GM04503 (cell line): ENCODE measurements at regions not wholly inside any gene's neighbourhood (a gene's known extent, or its start where the extent isn't known, plus 50 kb on each side); places are given as distances from the start of the nearest gene placed in this dataset.
"Not testable (repeated sequence)": the region's sequence is repeated elsewhere in the genome, so short reads cannot be mapped to it uniquely, and the experiment has no call there.

Source experiments
- DNase-seq: peaks from one replicate; pipeline ENCODE4 v3.0.0-alpha.2; 2012; ENCODE audit warnings: low read depth

GRCh38 chr14:48008646-48009045 is 333.2 kb upstream of the MDGA2 start:
- no peak for DNase-seq

- no peak for DNase-seq
Observed at GRCh38 chr14:48005986-48006385, 330.6 kb upstream of the MDGA2 start.

DNA sequence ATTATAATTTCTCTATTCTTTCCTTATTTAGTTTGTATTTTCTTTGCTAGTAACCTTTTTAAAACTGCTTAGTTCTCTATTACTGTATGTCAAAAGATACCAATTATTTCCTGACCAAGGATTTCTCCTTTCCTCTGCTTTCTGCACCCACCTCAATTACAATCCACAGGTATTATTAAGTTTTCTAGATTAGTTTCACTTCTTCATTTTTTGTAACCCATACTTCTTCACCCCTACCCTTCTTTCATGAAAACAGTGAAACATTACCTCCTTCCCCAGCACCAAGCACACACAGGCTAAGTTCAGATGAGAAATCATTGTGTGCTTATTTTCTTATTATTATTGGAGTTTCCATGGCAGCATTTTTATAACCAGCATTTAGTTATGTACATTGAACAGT is 318.5 kb upstream of the MDGA2 start:
- DNase-seq = no peak

DNA sequence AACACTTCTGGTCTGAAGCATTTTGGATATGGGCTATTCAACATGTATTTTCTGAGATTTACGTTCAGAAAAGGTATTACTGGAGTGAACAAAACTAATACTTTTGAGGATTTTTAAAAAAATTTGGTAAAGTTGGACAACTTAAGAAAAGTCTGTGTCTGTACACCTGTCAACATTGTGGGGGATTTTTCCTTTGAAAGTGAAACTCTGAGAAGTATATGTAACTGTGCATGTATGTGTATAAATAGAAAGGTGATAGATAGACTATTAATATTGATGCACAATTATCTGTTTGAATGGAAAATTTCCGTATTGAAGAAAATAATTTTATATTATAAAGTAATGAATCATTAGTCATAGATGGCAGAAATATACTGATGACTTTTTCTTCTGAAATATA is 312.8 kb upstream of the MDGA2 start:
- no peak for DNase-seq

GRCh38 chr14:47978871-47979270 is 303.5 kb upstream of the MDGA2 start:
- no peak for DNase-seq

DNA sequence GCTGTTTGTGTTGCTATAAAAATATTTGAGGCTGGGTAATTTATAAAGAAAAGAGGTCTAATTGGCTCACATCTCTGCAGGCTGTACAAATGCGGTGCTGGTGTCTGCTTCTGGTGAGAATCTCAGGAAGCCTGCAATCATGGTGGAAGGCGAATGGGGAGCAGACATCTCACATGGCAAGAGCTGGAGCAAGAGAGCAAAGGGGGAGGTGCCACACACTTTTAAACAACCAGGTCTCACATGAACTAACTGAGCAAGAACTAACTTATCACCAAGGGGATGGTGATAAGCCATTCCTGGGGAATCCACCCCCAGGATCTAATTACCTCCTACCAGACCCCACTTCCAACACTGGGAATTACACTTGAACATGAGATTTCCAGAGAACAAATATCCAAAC is 300.7 kb upstream of the MDGA2 start:
- DNase-seq = no peak

- no peak for DNase-seq
Observed at GRCh38 chr14:47966076-47966810, 290.8 kb upstream of the MDGA2 start.

GRCh38 chr14:47961634-47962033 is 286.2 kb upstream of the MDGA2 start:
- DNase-seq = no peak

DNA sequence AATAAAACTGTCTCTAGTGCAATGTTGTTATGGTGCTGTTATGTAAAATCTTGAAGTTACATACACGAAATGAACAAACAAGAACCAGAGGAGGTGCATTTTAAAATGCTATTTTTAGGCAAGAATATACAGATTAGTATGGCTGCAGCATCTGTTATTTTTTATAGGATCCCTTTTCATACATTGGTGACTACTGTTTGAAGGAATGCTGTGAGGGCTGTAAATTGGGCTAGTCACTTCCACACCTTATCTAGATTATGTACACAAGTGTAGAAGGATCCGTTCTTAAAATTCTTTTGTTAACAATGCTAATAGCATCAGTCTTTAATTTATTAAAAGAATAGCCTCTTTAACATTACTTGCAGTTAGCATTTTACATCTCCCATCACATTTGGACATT is 284.3 kb upstream of the MDGA2 start:
- no peak for DNase-seq

GRCh38 chr14:47949006-47949405 is 273.6 kb upstream of the MDGA2 start:
- DNase-seq = no peak

GRCh38 chr14:47935332-47935731 is 259.9 kb upstream of the MDGA2 start:
- DNase-seq = no peak

DNA sequence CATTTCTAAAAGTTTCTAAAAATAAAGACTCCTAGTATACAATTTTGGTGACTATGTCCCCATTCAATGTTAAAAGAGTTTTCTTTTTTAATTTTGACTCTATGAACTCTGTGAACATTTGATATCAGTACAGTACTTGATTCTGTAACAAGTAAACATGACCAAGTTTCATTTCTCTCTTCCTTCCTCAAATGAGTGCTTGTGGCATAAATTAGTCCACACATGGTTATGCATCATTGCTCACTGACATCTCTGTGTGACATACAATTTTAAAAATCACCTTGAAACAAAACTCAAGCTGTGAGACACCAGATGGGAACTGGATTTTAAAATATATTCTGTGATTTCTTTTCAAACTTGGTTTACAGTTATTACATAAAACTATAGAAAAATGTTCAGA is 253.9 kb upstream of the MDGA2 start:
- DNase-seq = no peak

DNA sequence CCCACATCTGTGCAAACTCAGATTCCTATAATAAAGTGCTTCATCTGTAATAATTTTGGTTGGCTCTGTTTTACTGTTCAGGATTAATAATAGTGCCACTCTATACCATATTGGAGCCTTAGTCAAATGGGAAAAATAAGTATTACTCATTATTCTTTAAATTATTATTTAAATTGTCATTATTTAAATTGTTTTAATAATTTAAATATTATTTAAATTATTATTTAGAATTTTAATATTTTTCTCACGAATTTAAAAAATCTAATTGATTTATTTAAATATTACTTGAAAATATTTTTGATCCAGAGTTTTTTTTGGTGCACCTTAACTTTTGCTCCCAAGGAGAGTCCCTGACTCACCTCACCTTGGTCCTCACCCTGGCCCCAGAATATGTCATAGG is 245.7 kb upstream of the MDGA2 start:
- no peak for DNase-seq

GRCh38 chr14:47919997-47920396 is 244.6 kb upstream of the MDGA2 start:
- DNase-seq = no peak

DNA sequence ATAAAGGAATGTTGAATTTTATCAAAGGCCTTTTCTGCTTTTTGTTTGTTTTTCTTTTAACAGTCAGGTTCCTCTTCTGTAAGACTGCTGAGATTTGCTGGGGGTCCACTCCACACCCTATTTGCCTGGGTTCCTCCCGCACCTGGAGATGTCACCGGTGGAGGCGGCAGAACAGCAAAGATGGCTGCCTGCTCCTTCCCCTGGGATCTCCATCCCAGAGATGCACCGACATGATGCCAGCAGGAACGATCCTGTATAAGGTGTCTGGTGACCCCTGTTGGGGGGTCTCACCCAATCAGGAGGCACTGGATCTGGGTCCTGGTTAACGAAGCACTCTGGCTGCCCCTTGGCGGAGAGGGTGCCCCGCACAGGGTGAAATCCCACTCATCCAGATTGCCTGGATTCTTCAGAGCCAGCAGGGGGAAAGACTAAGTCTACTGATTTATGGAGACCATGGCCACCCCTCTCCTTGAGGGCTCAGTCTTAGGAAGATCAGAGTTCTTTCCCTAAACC is 244.0 kb upstream of the MDGA2 start:
- no peak for DNase-seq

GRCh38 chr14:47917344-47917954 is 242.0 kb upstream of the MDGA2 start:
- no peak for DNase-seq

DNA sequence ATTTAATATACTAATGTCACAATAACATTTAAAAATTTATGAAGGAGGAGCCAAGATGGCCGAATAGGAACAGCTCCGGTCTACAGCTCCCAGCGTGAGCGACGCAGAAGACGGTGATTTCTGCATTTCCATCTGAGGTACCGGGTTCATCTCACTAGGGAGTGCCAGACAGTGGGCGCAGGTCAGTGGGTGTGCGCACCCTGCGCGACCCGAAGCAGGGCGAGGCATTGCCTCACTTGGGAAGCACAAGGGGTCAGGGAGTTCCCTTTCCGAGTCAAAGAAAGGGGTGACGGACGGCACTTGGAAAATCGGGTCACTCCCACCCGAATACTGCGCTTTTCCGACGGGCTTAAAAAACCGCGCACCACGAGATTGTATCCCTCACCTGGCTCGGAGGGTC is 225.7 kb upstream of the MDGA2 start:
- not testable (repeated sequence) for DNase-seq

DNA sequence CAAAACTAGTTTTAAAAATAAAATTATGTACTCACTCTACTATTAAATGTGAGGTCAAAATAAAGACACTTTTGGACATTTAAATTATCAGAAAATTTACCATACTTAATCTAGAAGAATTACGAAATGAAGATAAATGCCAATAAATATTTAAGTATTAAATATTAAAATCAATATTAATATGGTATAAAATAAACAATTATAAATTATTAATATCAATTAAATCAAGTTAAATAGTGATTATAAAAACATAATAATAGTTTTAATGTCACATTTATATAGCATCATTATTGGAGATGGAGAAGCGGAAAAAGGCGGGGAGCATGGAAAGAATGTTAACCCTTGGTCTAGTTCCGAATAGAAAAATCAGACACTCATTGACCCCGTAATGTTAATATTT is 224.3 kb upstream of the MDGA2 start:
- DNase-seq = no peak

DNA sequence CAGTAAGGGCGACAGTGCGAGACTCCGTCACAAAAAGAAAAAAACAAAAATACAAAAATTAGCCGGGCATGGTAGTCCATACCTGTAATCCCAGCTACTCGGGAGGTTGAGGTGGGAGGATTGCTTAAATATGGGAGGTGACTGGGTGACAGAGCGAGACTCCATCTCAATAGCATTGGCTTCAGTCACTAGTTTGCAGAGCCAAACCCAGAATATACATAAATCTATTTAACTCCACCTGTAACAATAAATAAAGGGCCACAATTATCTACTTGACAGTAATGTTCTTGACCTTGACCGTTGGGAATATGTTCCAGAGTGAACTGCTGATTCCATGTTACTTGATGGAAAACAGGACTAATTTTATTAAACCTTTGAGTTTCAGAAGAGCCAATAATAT is 198.9 kb upstream of the MDGA2 start:
- no peak for DNase-seq

- DNase-seq = no peak
Observed at GRCh38 chr14:47872588-47872987, 197.2 kb upstream of the MDGA2 start.

DNA sequence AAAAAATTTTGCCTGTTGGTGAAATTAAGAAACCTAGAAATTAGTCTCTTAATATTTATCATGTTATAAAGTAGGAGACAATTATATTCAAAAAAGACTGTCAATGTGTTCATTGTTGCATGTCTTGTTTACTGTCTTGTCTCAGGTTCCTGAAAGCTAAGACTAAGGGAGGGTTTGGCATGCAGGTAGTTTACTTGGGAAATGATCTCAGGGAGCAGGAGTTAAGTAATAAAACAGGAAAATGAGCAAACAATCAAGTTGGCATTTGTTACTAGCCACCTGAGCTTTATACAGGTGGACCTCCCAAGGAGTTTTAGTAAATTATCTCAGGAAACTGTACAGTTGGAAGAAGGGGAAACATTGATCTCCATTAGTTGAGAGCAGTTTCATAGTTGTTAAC is 188.0 kb upstream of the MDGA2 start:
- DNase-seq = no peak

DNA sequence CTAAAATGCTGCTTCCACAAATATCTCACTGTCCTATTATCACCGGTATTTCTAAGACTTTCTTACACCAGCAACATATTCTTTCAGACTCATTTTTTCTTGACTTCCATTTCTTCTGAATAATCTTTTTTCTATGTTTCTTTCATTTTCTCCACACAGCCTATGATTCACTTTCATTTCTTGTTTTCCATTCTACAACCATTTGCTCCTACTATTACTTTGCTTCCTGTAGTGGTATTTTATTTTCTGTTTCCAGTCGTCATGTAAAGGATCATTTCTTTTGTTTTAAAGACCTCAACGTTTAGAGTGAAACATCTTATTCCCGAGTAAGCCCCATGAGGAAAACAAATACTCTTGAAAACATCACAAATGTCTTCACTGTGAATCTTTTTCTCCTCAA is 182.2 kb upstream of the MDGA2 start:
- DNase-seq = no peak

DNA sequence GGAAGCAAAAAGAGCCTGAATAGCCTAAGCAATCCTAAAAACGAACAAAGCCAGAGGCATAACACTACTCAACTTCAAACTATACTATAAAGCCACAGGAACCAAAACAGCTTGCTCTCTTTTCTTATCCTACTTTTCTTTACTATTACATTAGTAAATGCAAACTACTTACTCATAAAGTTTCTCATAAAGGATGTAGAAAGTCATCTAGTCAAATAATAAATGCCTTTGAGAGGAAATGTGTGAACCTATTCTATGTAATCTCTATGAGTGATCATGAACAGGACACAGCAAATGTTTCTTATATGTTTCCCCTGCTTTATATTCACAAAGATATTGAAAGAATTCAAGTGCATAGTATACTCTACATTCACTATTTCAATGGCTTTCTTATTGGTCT is 176.9 kb upstream of the MDGA2 start:
- no peak for DNase-seq

DNA sequence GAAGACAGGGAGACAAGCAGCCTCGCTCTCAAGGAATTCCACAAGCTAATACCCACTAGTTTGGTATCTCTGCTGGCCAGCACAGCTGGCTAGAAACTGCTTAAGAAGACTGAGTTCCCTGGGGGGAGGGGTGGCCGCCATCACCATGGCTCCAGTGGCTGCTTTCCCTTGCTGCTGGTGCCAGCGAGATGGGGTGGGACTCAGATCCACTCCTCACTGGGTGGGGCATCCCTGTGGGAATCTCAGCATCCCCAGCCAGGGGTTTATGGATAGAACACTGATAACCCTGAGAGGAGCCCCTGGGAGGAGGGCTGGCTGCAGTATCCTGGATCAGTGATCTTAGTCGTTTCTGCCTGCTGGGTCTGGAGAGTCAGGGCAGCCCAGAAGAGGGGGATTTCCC is 170.6 kb upstream of the MDGA2 start:
- DNase-seq = no peak
